PC-3 (cell line): ENCODE measurements at regions not wholly inside any gene's neighbourhood (a gene's known extent, or its start where the extent isn't known, plus 50 kb on each side); places are given as distances from the start of the nearest gene placed in this dataset.

ENCODE experiments used
- ATAC-seq: fragments of 200-7000 bp; cut with Tn5 transposase; 2 replicates; pipeline ENCODE4 v1.9.1; 2020; ENCODE audit warnings: mild to moderate bottlenecking, moderate library complexity
- BruUV-seq: library from RNA; stranded (reverse); fragments of 400-500 nt; replicated peaks from 2 replicates; lab custom pipeline; 2021; lab: Mats Ljungman, UMichigan
- CTCF ChIA-PET: fragments of 300-600 bp; sonication (Branson Sonifier 250); formaldehyde crosslinking; loops from one replicate; lab custom pipeline; 2022; ENCODE audit warnings: antibody characterized with exemption; lab: Charles Lee
- POLR2A ChIA-PET: fragments of 300-600 bp; sonication (Branson Sonifier 250); formaldehyde crosslinking; loops from one replicate; lab custom pipeline; 2022; ENCODE audit warnings: antibody characterized with exemption; ENCODE audit not compliant: unreplicated experiment; lab: Charles Lee
- DNase-seq: peaks from one replicate; pipeline ENCODE4 v3.0.0-alpha.2; 2015
- H2AFZ ChIP-seq: fragments of 300-600 bp; sonication (generic); 2 replicates; pipeline ENCODE4 v1.6.0; 2016; ENCODE audit warnings: antibody characterized with exemption, low read length
- H3F3A ChIP-seq: fragments of 300-600 bp; sonication (generic); one replicate; pipeline ENCODE4 v1.6.0; 2017; ENCODE audit warnings: antibody characterized with exemption, low read length, control low read depth, mild to moderate bottlenecking; ENCODE audit not compliant: unreplicated experiment
- H3K27ac ChIP-seq: fragments of 300-600 bp; sonication (generic); 2 replicates; pipeline ENCODE4 v1.5.1; 2016; ENCODE audit warnings: mild to moderate bottlenecking, low read length
- H3K27me3 ChIP-seq: fragments of 300-600 bp; sonication (generic); 2 replicates; pipeline ENCODE4 v1.6.1; 2016; ENCODE audit warnings: low read length, mixed read lengths
- H3K36me3 ChIP-seq: fragments of 300-600 bp; sonication (generic); 2 replicates; pipeline ENCODE4 v1.6.1; 2016; ENCODE audit warnings: low read depth, mixed run types, low read length, mixed read lengths
- H3K4me1 ChIP-seq: fragments of 300-600 bp; sonication (generic); 2 replicates; pipeline ENCODE4 v1.5.1; 2016; ENCODE audit warnings: low read length; ENCODE audit not compliant: insufficient read depth
- H3K4me2 ChIP-seq: fragments of 300-600 bp; sonication (generic); 2 replicates; pipeline ENCODE4 v1.6.0; 2016; ENCODE audit warnings: low read length
- H3K4me3 ChIP-seq: fragments of 300-600 bp; sonication (generic); 2 replicates; pipeline ENCODE4 v1.5.1; 2016; ENCODE audit warnings: mild to moderate bottlenecking, low read length, mixed read lengths
- H3K79me2 ChIP-seq: fragments of 300-600 bp; sonication (generic); 2 replicates; pipeline ENCODE4 v1.6.1; 2017; ENCODE audit warnings: low read length, mixed read lengths
- H3K9ac ChIP-seq: fragments of 300-600 bp; sonication (generic); 2 replicates; pipeline ENCODE4 v1.6.0; 2016; ENCODE audit warnings: mild to moderate bottlenecking, low read length
- H3K9me2 ChIP-seq: fragments of 300-600 bp; sonication (generic); replicated peaks from 2 replicates; pipeline ENCODE4 v1.6.1; 2016; ENCODE audit warnings: mixed run types, low read length, mixed read lengths
- H3K9me3 ChIP-seq: fragments of 300-600 bp; sonication (generic); 2 replicates; pipeline ENCODE4 v1.6.1; 2016; ENCODE audit warnings: low read length, mixed read lengths
- H4K20me1 ChIP-seq: fragments of 300-600 bp; sonication (generic); 2 replicates; pipeline ENCODE4 v1.6.1; 2016; ENCODE audit warnings: low read length, mixed read lengths
- EZH2 ChIP-seq: fragments of 300-600 bp; sonication (generic); IDR thresholded peaks from one replicate; pipeline ENCODE4 v1.6.1; 2017; ENCODE audit warnings: antibody characterized with exemption, mild to moderate bottlenecking, low read length; ENCODE audit not compliant: unreplicated experiment
- EZH2phosphoT487 ChIP-seq: fragments of 300-600 bp; sonication (generic); IDR thresholded peaks from 2 replicates; pipeline ENCODE4 v1.6.1; 2018; ENCODE audit warnings: mild to moderate bottlenecking, antibody characterized with exemption, low read length, borderline replicate concordance
- intact Hi-C: fragments of 100-400 bp; cut with micrococcal nuclease; formaldehyde crosslinking; loops from 2 replicates; pipeline ENCODE4 v1.9.0; 2023
- TF ChIP-seq, protein P1 (sequence below): fragments of 300-600 bp; sonication (generic); conservative IDR thresholded peaks from 2 replicates; pipeline ENCODE4 v1.5.1; 2017; ENCODE audit warnings: antibody characterized with exemption, low read depth, mild to moderate bottlenecking, low read length

DNA sequence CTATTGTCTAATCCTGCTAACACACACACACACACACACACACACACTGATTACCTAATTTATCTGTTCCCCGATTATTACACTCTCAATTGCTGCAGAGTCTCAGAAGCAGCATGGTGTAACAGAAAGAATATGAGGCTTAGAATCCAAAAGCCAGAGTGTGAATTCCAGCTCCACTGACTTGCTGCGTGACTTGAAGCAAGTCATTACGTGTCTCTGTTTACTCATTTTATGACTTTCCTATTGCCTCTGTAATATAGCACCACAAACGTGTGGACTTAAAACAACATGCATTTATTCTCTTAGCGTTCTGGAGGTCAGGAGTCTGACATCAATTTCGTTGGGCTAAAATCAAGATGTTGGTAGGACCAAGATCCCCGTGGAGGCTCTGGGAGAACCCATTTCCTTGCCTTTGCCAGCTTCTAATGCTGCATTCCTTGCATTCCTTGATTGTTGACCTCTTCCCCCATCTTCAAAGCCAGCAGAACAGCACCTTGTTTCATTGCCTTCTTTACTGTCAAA is 55.9 kb upstream of the ATP5PO start:
- H3K9me2 ChIP-seq = no peaks in the 10 kb centered on the region
- intact Hi-C loops = no loop called here
- H3K79me2 ChIP-seq = no peaks in the 10 kb centered on the region
- BruUV-seq = TSS peak; percentile 10
- H3K4me1 ChIP-seq = peaks cover 68% of the 10 kb centered on the region
- no peaks in the 10 kb centered on the region for H3K27me3 ChIP-seq
- H3K4me2 ChIP-seq = peak overlapping the region; percentile 75
- 0 out of 2 replicates have a peak overlapping the region, but pooled peaks have one; percentile 16 for H2AFZ ChIP-seq
- H3K9me3 ChIP-seq = no peaks in the 10 kb centered on the region
- H4K20me1 ChIP-seq = no peaks in the 10 kb centered on the region
- ChIA-PET CTCF (no interaction called here), POLR2A (no interaction called here)
- TF ChIP-seq EZH2phosphoT487 = no peak
- TF ChIP-seq, protein P1, sequence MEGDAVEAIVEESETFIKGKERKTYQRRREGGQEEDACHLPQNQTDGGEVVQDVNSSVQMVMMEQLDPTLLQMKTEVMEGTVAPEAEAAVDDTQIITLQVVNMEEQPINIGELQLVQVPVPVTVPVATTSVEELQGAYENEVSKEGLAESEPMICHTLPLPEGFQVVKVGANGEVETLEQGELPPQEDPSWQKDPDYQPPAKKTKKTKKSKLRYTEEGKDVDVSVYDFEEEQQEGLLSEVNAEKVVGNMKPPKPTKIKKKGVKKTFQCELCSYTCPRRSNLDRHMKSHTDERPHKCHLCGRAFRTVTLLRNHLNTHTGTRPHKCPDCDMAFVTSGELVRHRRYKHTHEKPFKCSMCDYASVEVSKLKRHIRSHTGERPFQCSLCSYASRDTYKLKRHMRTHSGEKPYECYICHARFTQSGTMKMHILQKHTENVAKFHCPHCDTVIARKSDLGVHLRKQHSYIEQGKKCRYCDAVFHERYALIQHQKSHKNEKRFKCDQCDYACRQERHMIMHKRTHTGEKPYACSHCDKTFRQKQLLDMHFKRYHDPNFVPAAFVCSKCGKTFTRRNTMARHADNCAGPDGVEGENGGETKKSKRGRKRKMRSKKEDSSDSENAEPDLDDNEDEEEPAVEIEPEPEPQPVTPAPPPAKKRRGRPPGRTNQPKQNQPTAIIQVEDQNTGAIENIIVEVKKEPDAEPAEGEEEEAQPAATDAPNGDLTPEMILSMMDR = no peak
- no peak for TF ChIP-seq EZH2
- DNase-seq = peak; percentile 81
- peak overlapping the region; percentile 35; the same call in 1 of the 2 replicates for H3K4me3 ChIP-seq
- H3K9ac ChIP-seq = peak overlapping the region; percentile 14; the same call in 1 of the 2 replicates
- peaks cover 28% of the 10 kb centered on the region for H3F3A ChIP-seq
- H3K36me3 ChIP-seq = no peaks in the 10 kb centered on the region
- peak; percentile 39 for ATAC-seq
- H3K27ac ChIP-seq = peak overlapping the region; percentile 82

DNA sequence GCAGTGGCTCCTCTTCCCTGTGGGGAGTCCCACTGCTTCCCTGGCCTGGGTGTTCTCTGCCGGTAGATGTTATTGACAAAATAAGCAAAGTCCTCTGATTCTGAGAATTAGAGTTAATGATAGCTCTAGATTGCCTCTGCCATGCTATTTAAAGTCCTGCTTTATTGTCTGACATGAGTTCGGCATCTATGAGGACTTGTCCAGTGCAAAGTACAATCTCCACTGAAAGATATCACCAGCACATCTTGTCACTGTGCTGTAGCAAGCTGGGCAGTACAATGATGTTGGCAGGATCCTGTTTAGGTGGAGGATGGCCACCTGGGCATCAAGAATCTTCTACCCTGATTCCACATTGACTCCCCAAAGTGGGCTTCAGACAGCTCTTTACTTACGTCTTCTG is 54.0 kb upstream of the ATP5PO start:
- Histone ChIP-seq H3K27me3 (no peaks in the 10 kb centered on the region), H3F3A (peaks cover 13% of the 10 kb centered on the region), H3K9ac (0 out of 2 replicates have a peak overlapping the region, but pooled peaks have one; percentile 46), H3K9me3 (no peaks in the 10 kb centered on the region), H3K27ac (peak overlapping the region; percentile 91), H3K9me2 (no peaks in the 10 kb centered on the region), H4K20me1 (no peaks in the 10 kb centered on the region), H2AFZ (no peak overlapping the region), H3K79me2 (no peaks in the 10 kb centered on the region), H3K4me2 (peak overlapping the region; percentile 57), H3K4me3 (no peak overlapping the region), H3K4me1 (peaks cover 50% of the 10 kb centered on the region), H3K36me3 (no peaks in the 10 kb centered on the region)
- no peak for DNase-seq
- ChIA-PET POLR2A (interaction anchor here (0.6 kb wide), 2 partner anchors 22 to 38 kb away, joined by 3 to 5 read pairs; no protein-coding TSS in a partner anchor), CTCF (no interaction called here)
- intact Hi-C loops = loop anchor here (2.0 kb wide), 1 partner anchor 21 kb away; no protein-coding TSS in a partner anchor
- no peak for ATAC-seq
- BruUV-seq = no TSS peak
- TF ChIP-seq, protein P1 = no peak
- TF ChIP-seq EZH2phosphoT487 (no peak), EZH2 (no peak)

DNA sequence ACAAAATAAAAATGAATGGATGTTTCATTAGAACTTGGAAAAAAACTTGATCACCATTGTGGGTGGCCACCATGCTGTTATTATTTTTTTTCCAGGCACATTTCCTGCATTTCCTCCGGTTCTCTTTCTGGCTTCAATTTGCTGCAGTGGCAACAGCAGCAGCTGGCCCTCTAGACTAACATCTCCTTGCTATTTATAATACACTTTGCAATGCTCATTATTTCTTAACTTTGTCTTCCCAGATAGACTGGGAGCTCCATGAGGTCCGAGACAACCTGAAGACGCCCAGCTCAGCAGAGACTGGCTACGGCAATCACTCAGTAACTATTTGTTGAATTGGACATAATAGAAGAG is 53.4 kb upstream of the ATP5PO start:
- Histone ChIP-seq H3K9me3 (no peaks in the 10 kb centered on the region), H3K9me2 (no peaks in the 10 kb centered on the region), H3K27me3 (no peaks in the 10 kb centered on the region), H3F3A (peaks cover 13% of the 10 kb centered on the region), H3K9ac (peak overlapping the region; percentile 46), H3K4me2 (peak overlapping the region; percentile 57), H3K4me3 (peak overlapping the region; percentile 36; the same call in 1 of the 2 replicates), H2AFZ (peak overlapping the region; percentile 37), H3K4me1 (peaks cover 46% of the 10 kb centered on the region), H3K27ac (peak overlapping the region; percentile 91), H4K20me1 (no peaks in the 10 kb centered on the region), H3K36me3 (no peaks in the 10 kb centered on the region), H3K79me2 (no peaks in the 10 kb centered on the region)
- ATAC-seq (no peak; the same call in 1 of the 2 replicates), DNase-seq (no peak)
- POLR2A ChIA-PET = interaction anchor here (0.5 to 0.6 kb wide), 3 partner anchors 21 to 37 kb away, joined by 3 to 10 read pairs (median 5); no protein-coding TSS in a partner anchor
- intact Hi-C loops = loop anchor here (1.0 to 2.0 kb wide), 2 partner anchors 7 to 20 kb away; no protein-coding TSS in a partner anchor
- TF ChIP-seq EZH2 (no peak), EZH2phosphoT487 (no peak)
- TF ChIP-seq, protein P1 = no peak
- no TSS peak for BruUV-seq
- CTCF ChIA-PET = interaction anchor here (0.6 kb wide), 2 partner anchors 21 to 381 kb away, joined by 3 to 5 read pairs; partner anchors contain the start of gene DONSON
